B cell (primary cell): ENCODE measurements at regions not wholly inside any gene's neighbourhood (a gene's known extent, or its start where the extent isn't known, plus 50 kb on each side); places are given as distances from the start of the nearest gene placed in this dataset.

ENCODE experiments used
- ATAC-seq: fragments of 200-7000 bp; cut with Tn5 transposase; one replicate; pipeline ENCODE4 v1.10.0; 2021; ENCODE audit warnings: low read depth, mild to moderate bottlenecking, moderate number of reproducible peaks, moderate library complexity
- CTCF ChIA-PET: fragments of 350-600 bp; sonication (Branson Sonifier 250); formaldehyde crosslinking; loops from one replicate; lab custom pipeline; 2021; ENCODE audit warnings: antibody characterized with exemption, inconsistent platforms; lab: Charles Lee
- POLR2A ChIA-PET: fragments of 350-600 bp; sonication (Branson Sonifier 250); formaldehyde crosslinking; loops from one replicate; lab custom pipeline; 2021; ENCODE audit warnings: antibody characterized with exemption; lab: Charles Lee
- DNase-seq: peaks from one replicate; pipeline ENCODE4 v3.0.0; 2013
- H2AFZ ChIP-seq: 2 replicates; pipeline ENCODE4 v1.6.1; 2012; ENCODE audit warnings: mild to moderate bottlenecking, low read depth, low read length; ENCODE audit not compliant: insufficient read depth, poor library complexity, severe bottlenecking
- H3K27ac ChIP-seq, 2 donors: 1 replicate in 1 of 2; 2 replicates in 1 of 2; pipeline ENCODE4 v1.5.1; 2012 to 2013; ENCODE audit warnings: low read length in 2 of 2, mild to moderate bottlenecking in 2 of 2, moderate library complexity in 1 of 2
- H3K27me3 ChIP-seq, 4 experiments: fragments of 200-600 bp in 1 of 4; sonication (generic) in 1 of 4; replicated peaks in 1 of 4; 1 replicate in 2 of 4; 2 replicates in 2 of 4; pipeline versions ENCODE4 v1.6.1 to v1.7.0; 2013 to 2016; ENCODE audit warnings: low read length in 3 of 4, mild to moderate bottlenecking in 2 of 4, mixed read lengths in 1 of 4, moderate library complexity in 1 of 4; ENCODE audit not compliant: insufficient read depth in 4 of 4, control insufficient read depth in 3 of 4; ENCODE audit errors: control extremely low read depth in 1 of 4
- H3K36me3 ChIP-seq, 2 experiments: replicated peaks in 1 of 2; 1 replicate in 1 of 2; 2 replicates in 1 of 2; pipeline versions ENCODE4 v1.6.1 to v1.7.1; 2013; ENCODE audit warnings: low read length in 1 of 2; ENCODE audit not compliant: insufficient read depth in 2 of 2, control insufficient read depth in 1 of 2; ENCODE audit errors: control extremely low read depth in 1 of 2, extremely low read depth in 1 of 2
- H3K4me1 ChIP-seq, 2 donors: fragments of 200-600 bp in 1 of 2; sonication (generic) in 1 of 2; 1 replicate in 1 of 2; 2 replicates in 1 of 2; pipeline versions ENCODE4 v1.5.1 to v1.6.1; 2013 to 2017; ENCODE audit warnings: low read length in 2 of 2; ENCODE audit not compliant: control insufficient read depth in 2 of 2, insufficient read depth in 2 of 2
- H3K4me2 ChIP-seq: replicated peaks from 2 replicates; pipeline ENCODE3; 2012; ENCODE audit warnings: mild to moderate bottlenecking, low read depth, low read length; ENCODE audit not compliant: poor library complexity, severe bottlenecking
- H3K4me3 ChIP-seq, 5 experiments: fragments of 200-600 bp in 1 of 5; sonication (generic) in 1 of 5; 1 replicate in 3 of 5; 2 replicates in 2 of 5; pipeline versions ENCODE4 v1.5.1 to v1.7.0; 2011 to 2016; ENCODE audit warnings: low read length in 4 of 5, mild to moderate bottlenecking in 4 of 5, low read depth in 2 of 5, control low read depth in 1 of 5, moderate library complexity in 1 of 5; ENCODE audit not compliant: insufficient read depth in 1 of 5; ENCODE audit errors: control extremely low read depth in 1 of 5, extremely low read depth in 1 of 5
- H3K79me2 ChIP-seq: fragments of 200-600 bp; sonication (generic); one replicate; pipeline ENCODE4 v1.6.0; 2016; ENCODE audit warnings: low read length; ENCODE audit not compliant: control insufficient read depth, insufficient read depth
- H3K9ac ChIP-seq: fragments of 200-600 bp; sonication (generic); 2 replicates; pipeline ENCODE4 v1.6.1; 2017; ENCODE audit warnings: mild to moderate bottlenecking, low read length, moderate library complexity
- H3K9me3 ChIP-seq, 3 donors: one replicate each; pipeline versions ENCODE4 v1.6.1 to v1.7.1; 2013; ENCODE audit warnings: low read length in 2 of 3; ENCODE audit not compliant: control insufficient read depth in 2 of 3, insufficient read depth in 1 of 3; ENCODE audit errors: control extremely low read depth in 1 of 3
- H4K20me1 ChIP-seq: 2 replicates; pipeline ENCODE4 v1.6.0; 2012; ENCODE audit warnings: mild to moderate bottlenecking, low read length; ENCODE audit not compliant: insufficient read depth, control insufficient read depth, poor library complexity, severe bottlenecking
- H3K27ac Mint-ChIP-seq: one replicate; pipeline ENCODE4 v1.8.0; 2021; ENCODE audit warnings: mixed read lengths
- H3K27me3 Mint-ChIP-seq: one replicate; pipeline ENCODE4 v1.8.0; 2021; ENCODE audit warnings: mixed read lengths
- H3K4me1 Mint-ChIP-seq: one replicate; pipeline ENCODE4 v1.8.0; 2021; ENCODE audit warnings: mixed read lengths
- H3K4me3 Mint-ChIP-seq: one replicate; pipeline ENCODE4 v1.8.0; 2021; ENCODE audit warnings: mixed read lengths
- H3K9me3 Mint-ChIP-seq: one replicate; pipeline ENCODE4 v1.8.0; 2022; ENCODE audit warnings: mixed read lengths; ENCODE audit not compliant: insufficient read depth
- CTCF ChIP-seq: fragments of 200-600 bp; IDR thresholded peaks from one replicate; pipeline ENCODE4 v1.8.0; 2022; ENCODE audit warnings: antibody characterized with exemption, mild to moderate bottlenecking
- EZH2 ChIP-seq: IDR thresholded peaks from 2 replicates; pipeline ENCODE4 v1.6.1; 2012; ENCODE audit warnings: borderline replicate concordance, low read depth, mild to moderate bottlenecking, moderate library complexity, low read length; ENCODE audit not compliant: insufficient read depth, poor library complexity, severe bottlenecking
- WGBS: methylation state at CpG from one replicate; pipeline ENCODE4 v1.1.5; 2013; ENCODE audit warnings: missing lambda C conversion rate; ENCODE audit not compliant: insufficient coverage; 5-methylcytosine and 5-hydroxymethylcytosine counted together
- intact Hi-C: fragments of 100-400 bp; cut with micrococcal nuclease; formaldehyde crosslinking; loops from one replicate; pipeline ENCODE4 v1.10.0; 2022

GRCh38 chr13:103546271-103546670 is 480.1 kb upstream of the SLC10A2 start:
- WGBS: 7% methylated on average over 1 of the region's 1 CpG
- no peaks in the 10 kb centered on the region for H3K4me1 ChIP-seq
- Mint-ChIP-seq H3K27me3 (no peaks in the 10 kb centered on the region), H3K4me3 (no peak overlapping the region), H3K4me1 (no peaks in the 10 kb centered on the region), H3K9me3 (peaks cover 14% of the 10 kb centered on the region), H3K27ac (no peak overlapping the region)
- ChIA-PET POLR2A (no interaction called here), CTCF (no interaction called here)
- no peaks in the 10 kb centered on the region for H3K79me2 ChIP-seq
- no peaks in the 10 kb centered on the region for H3K27me3 ChIP-seq
- H4K20me1 ChIP-seq: no peaks in the 10 kb centered on the region
- H3K9me3 ChIP-seq: peaks cover 0 to 18% (median 8%) of the 10 kb centered on the region in 3 donors
- no peak overlapping the region for H3K4me2 ChIP-seq
- intact Hi-C loops: no loop called here
- no peak overlapping the region for H3K9ac ChIP-seq
- no peak overlapping the region for H3K4me3 ChIP-seq
- no peaks in the 10 kb centered on the region for H3K36me3 ChIP-seq
- H3K27ac ChIP-seq: no peak overlapping the region
- TF ChIP-seq EZH2 (no peak), CTCF (no peak)
- H2AFZ ChIP-seq: no peak overlapping the region
- DNase-seq (no peak), ATAC-seq (no peak)

GRCh38 chr13:103542648-103543047 is 476.4 kb upstream of the SLC10A2 start:
- peaks cover 0 to 18% (median 8%) of the 10 kb centered on the region in 3 donors for H3K9me3 ChIP-seq
- no peaks in the 10 kb centered on the region for H3K27me3 ChIP-seq
- ChIA-PET CTCF (no interaction called here), POLR2A (no interaction called here)
- H3K4me3 ChIP-seq: no peak overlapping the region
- H3K4me1 Mint-ChIP-seq: no peaks in the 10 kb centered on the region
- no peak overlapping the region for H3K27ac Mint-ChIP-seq
- H3K27ac ChIP-seq: no peak overlapping the region
- intact Hi-C loops: no loop called here
- ATAC-seq (no peak), DNase-seq (no peak)
- H2AFZ ChIP-seq: no peak overlapping the region
- no peaks in the 10 kb centered on the region for H3K27me3 Mint-ChIP-seq
- TF ChIP-seq EZH2 (no peak), CTCF (no peak)
- H3K79me2 ChIP-seq: no peaks in the 10 kb centered on the region
- WGBS: no CpG with 5 or more reads among the region's 1 CpG
- H3K36me3 ChIP-seq: no peaks in the 10 kb centered on the region
- H3K9ac ChIP-seq: no peak overlapping the region
- no peak overlapping the region for H3K4me3 Mint-ChIP-seq
- H4K20me1 ChIP-seq: no peaks in the 10 kb centered on the region
- peaks cover 14% of the 10 kb centered on the region for H3K9me3 Mint-ChIP-seq
- H3K4me2 ChIP-seq: no peak overlapping the region
- H3K4me1 ChIP-seq: no peaks in the 10 kb centered on the region
